H1 (cell line): ENCODE measurements at regions not wholly inside any gene's neighbourhood (a gene's known extent, or its start where the extent isn't known, plus 50 kb on each side); places are given as distances from the start of the nearest gene placed in this dataset.

Experiments
- CTCF ChIA-PET: fragments of 300-600 bp; sonication (Branson Sonifier 250); formaldehyde crosslinking; loops from one replicate; lab custom pipeline; 2021; ENCODE audit not compliant: partially characterized antibody; lab: Charles Lee
- POLR2A ChIA-PET: fragments of 300-600 bp; sonication (Branson Sonifier 250); formaldehyde crosslinking; loops from one replicate; lab custom pipeline; 2021; ENCODE audit warnings: inconsistent platforms; ENCODE audit not compliant: partially characterized antibody; lab: Charles Lee
- DNase-seq, 2 experiments: peaks; one replicate each; pipeline versions ENCODE4 v3.0.0 to v3.0.0-alpha.2; 2010 to 2022; ENCODE audit warnings: low spot score in 2 of 2, low read depth in 1 of 2, mixed read lengths in 1 of 2
- FAIRE-seq: peaks from 2 replicates; lab custom pipeline; 2011; peaks lifted over from hg19 to GRCh38; lab: Jason Lieb, UNC
- H2AFZ ChIP-seq: 2 replicates; pipeline ENCODE4 v1.8.1; 2012; ENCODE audit warnings: low read length, inconsistent platforms
- H2AK5ac ChIP-seq: 2 replicates; pipeline ENCODE4 v1.6.1; 2013; ENCODE audit warnings: low read depth, low read length
- H2BK120ac ChIP-seq: replicated peaks from 2 replicates; pipeline ENCODE3; 2013; ENCODE audit warnings: low read depth, low read length, inconsistent platforms
- H2BK12ac ChIP-seq: 2 replicates; pipeline ENCODE4 v1.6.1; 2013; ENCODE audit warnings: low read depth, low read length
- H2BK15ac ChIP-seq: 2 replicates; pipeline ENCODE4 v1.6.1; 2013; ENCODE audit warnings: low read length
- H2BK20ac ChIP-seq: 2 replicates; pipeline ENCODE4 v1.6.1; 2013; ENCODE audit warnings: low read length
- H2BK5ac ChIP-seq: 2 replicates; pipeline ENCODE4 v1.6.1; 2013; ENCODE audit warnings: low read depth, low read length
- H3K14ac ChIP-seq: 2 replicates; pipeline ENCODE4 v1.6.1; 2013; ENCODE audit warnings: inconsistent platforms; ENCODE audit not compliant: insufficient read length
- H3K18ac ChIP-seq: 2 replicates; pipeline ENCODE4 v1.6.1; 2013; ENCODE audit warnings: low read length; ENCODE audit errors: extremely low read depth
- H3K23ac ChIP-seq: 2 replicates; pipeline ENCODE4 v1.6.1; 2013; ENCODE audit warnings: inconsistent platforms; ENCODE audit not compliant: insufficient read length
- H3K23me2 ChIP-seq: 2 replicates; pipeline ENCODE4 v1.6.1; 2013; ENCODE audit warnings: low read depth, low read length
- H3K27ac ChIP-seq: 2 replicates; pipeline ENCODE4 v1.6.1; 2011; ENCODE audit warnings: low read depth, low read length, inconsistent platforms
- H3K27me3 ChIP-seq, 4 experiments: replicated peaks in 1 of 4; 1 replicate in 1 of 4; 2 replicates in 3 of 4; pipeline versions ENCODE4 v1.6.1 to v1.8.1; 2011 to 2013; ENCODE audit warnings: low read length in 3 of 4, mild to moderate bottlenecking in 3 of 4, inconsistent platforms in 2 of 4, mixed read lengths in 2 of 4, moderate library complexity in 1 of 4; ENCODE audit not compliant: control insufficient read depth in 3 of 4, insufficient read depth in 3 of 4; ENCODE audit errors: extremely low read depth in 1 of 4
- H3K36me3 ChIP-seq, 4 experiments: 2 replicates each; pipeline versions ENCODE4 v1.6.1 to v1.8.1; 2011 to 2013; ENCODE audit warnings: mild to moderate bottlenecking in 4 of 4, low read length in 3 of 4, moderate library complexity in 2 of 4, control low read depth in 1 of 4, inconsistent platforms in 1 of 4; ENCODE audit not compliant: insufficient read depth in 4 of 4, control insufficient read depth in 2 of 4
- H3K4ac ChIP-seq: replicated peaks from 2 replicates; pipeline ENCODE3; 2013; ENCODE audit warnings: low read length, low read depth, mixed read lengths, inconsistent platforms; ENCODE audit not compliant: insufficient read length
- H3K4me1 ChIP-seq, 4 experiments: replicated peaks in 1 of 4; 1 replicate in 1 of 4; 2 replicates in 3 of 4; pipeline versions ENCODE4 v1.6.1 to v1.8.1; 2011 to 2013; ENCODE audit warnings: low read length in 3 of 4, inconsistent platforms in 2 of 4, mixed read lengths in 1 of 4; ENCODE audit not compliant: insufficient read depth in 4 of 4, control insufficient read depth in 3 of 4
- H3K4me2 ChIP-seq, 2 experiments: 2 replicates each; pipeline versions ENCODE4 v1.6.1 to v1.8.1; 2011 to 2013; ENCODE audit warnings: low read depth in 2 of 2, low read length in 2 of 2, control low read depth in 1 of 2, inconsistent platforms in 1 of 2, mild to moderate bottlenecking in 1 of 2; ENCODE audit not compliant: insufficient read depth in 1 of 2
- H3K4me3 ChIP-seq, 4 experiments: fragments of 200-600, 300-600 bp in 1 of 4; sonication (generic), shearing (Covaris generic), sonication (Bioruptor Twin) in 1 of 4; 2 replicates each; pipeline versions ENCODE4 v1.5.1 to v1.8.1; 2011 to 2016; ENCODE audit warnings: low read length in 4 of 4, low read depth in 3 of 4, control low read depth in 2 of 4, inconsistent platforms in 2 of 4, mild to moderate bottlenecking in 2 of 4, mixed read lengths in 1 of 4, moderate library complexity in 1 of 4; ENCODE audit not compliant: insufficient read depth in 2 of 4; ENCODE audit errors: extremely low read depth in 1 of 4
- H3K56ac ChIP-seq: replicated peaks from 2 replicates; pipeline ENCODE3; 2013; ENCODE audit warnings: low read depth, mild to moderate bottlenecking, mixed read lengths, low read length, inconsistent platforms; ENCODE audit not compliant: insufficient read length
- H3K79me1 ChIP-seq: 2 replicates; pipeline ENCODE4 v1.6.1; 2013; ENCODE audit warnings: low read depth, low read length, control low read depth
- H3K79me2 ChIP-seq, 2 experiments: 2 replicates each; pipeline versions ENCODE4 v1.6.1 to v1.8.1; 2012 to 2013; ENCODE audit warnings: low read length in 2 of 2, mild to moderate bottlenecking in 2 of 2, inconsistent platforms in 1 of 2; ENCODE audit not compliant: insufficient read depth in 2 of 2, control insufficient read depth in 1 of 2
- H3K9ac ChIP-seq, 4 experiments: replicated peaks in 1 of 4; 1 replicate in 1 of 4; 2 replicates in 3 of 4; pipeline versions ENCODE4 v1.6.1 to v1.8.1; 2011 to 2013; ENCODE audit warnings: low read depth in 3 of 4, low read length in 3 of 4, control low read depth in 2 of 4, mild to moderate bottlenecking in 2 of 4, moderate library complexity in 2 of 4, inconsistent platforms in 1 of 4; ENCODE audit errors: extremely low read depth in 1 of 4
- H3K9me3 ChIP-seq, 2 experiments: 2 replicates each; pipeline versions ENCODE4 v1.6.1 to v1.8.1; 2012 to 2013; ENCODE audit warnings: mild to moderate bottlenecking in 2 of 2, moderate library complexity in 2 of 2, control low read depth in 1 of 2, inconsistent platforms in 1 of 2, low read depth in 1 of 2, low read length in 1 of 2, mixed read lengths in 1 of 2; ENCODE audit not compliant: insufficient read depth in 2 of 2
- H4K20me1 ChIP-seq, 2 experiments: replicated peaks in 1 of 2; 2 replicates each; pipeline versions ENCODE3 to v1.8.1; 2011 to 2013; ENCODE audit warnings: inconsistent platforms in 2 of 2, low read length in 2 of 2, mild to moderate bottlenecking in 1 of 2; ENCODE audit not compliant: insufficient read depth in 2 of 2, control insufficient read depth in 1 of 2
- H4K5ac ChIP-seq: 2 replicates; pipeline ENCODE4 v1.6.1; 2013; ENCODE audit warnings: low read length, low read depth, mixed read lengths, inconsistent platforms; ENCODE audit not compliant: insufficient read length
- H4K8ac ChIP-seq: 2 replicates; pipeline ENCODE4 v1.8.0; 2013; ENCODE audit warnings: mild to moderate bottlenecking, moderate library complexity, low read length, inconsistent platforms; ENCODE audit not compliant: insufficient read depth; ENCODE audit errors: extremely low read depth
- H4K91ac ChIP-seq: replicated peaks from 2 replicates; pipeline ENCODE3; 2013; ENCODE audit warnings: low read length, mixed read lengths, inconsistent platforms; ENCODE audit not compliant: insufficient read length
- GTF2F1 ChIP-seq: IDR thresholded peaks from 2 replicates; pipeline ENCODE4 v1.6.1; 2012; ENCODE audit warnings: low read depth, low read length, improper control_type of control experiment, borderline replicate concordance
- MAFK ChIP-seq: IDR thresholded peaks from 2 replicates; pipeline ENCODE4 v1.6.1; 2012; ENCODE audit warnings: low read depth, mild to moderate bottlenecking, improper control_type of control experiment, low read length
- ZNF274 ChIP-seq: IDR thresholded peaks from 2 replicates; pipeline ENCODE4 v1.7.0; 2012; ENCODE audit warnings: low read length, borderline replicate concordance; ENCODE audit errors: extremely low read depth
- WGBS, 2 experiments: shearing (Covaris generic) in 1 of 2; methylation state at CpG; one replicate each; pipeline versions ENCODE4 v1.1.6 to v1.1.7; 2013 to 2015; ENCODE audit warnings: low lambda C conversion rate in 2 of 2, mixed read lengths in 2 of 2, inconsistent platforms in 1 of 2, low coverage in 1 of 2, missing lambda C conversion rate in 1 of 2; ENCODE audit not compliant: insufficient replicate concordance in 2 of 2, insufficient coverage in 1 of 2, insufficient read length in 1 of 2; ENCODE audit errors: extremely low coverage in 1 of 2, missing lambda C conversion rate in 1 of 2; 5-methylcytosine and 5-hydroxymethylcytosine counted together
- TF ChIP-seq, protein P1 (sequence below), 3 experiments: IDR thresholded peaks; 1 replicate in 2 of 3; 2 replicates in 1 of 3; pipeline versions ENCODE4 v1.5.1 to v1.6.1; 2011; ENCODE audit warnings: low read length in 3 of 3, mild to moderate bottlenecking in 3 of 3, inconsistent platforms in 2 of 3, low read depth in 1 of 3, moderate library complexity in 1 of 3; ENCODE audit not compliant: insufficient read depth in 1 of 3; ENCODE audit errors: control extremely low read depth in 1 of 3

DNA sequence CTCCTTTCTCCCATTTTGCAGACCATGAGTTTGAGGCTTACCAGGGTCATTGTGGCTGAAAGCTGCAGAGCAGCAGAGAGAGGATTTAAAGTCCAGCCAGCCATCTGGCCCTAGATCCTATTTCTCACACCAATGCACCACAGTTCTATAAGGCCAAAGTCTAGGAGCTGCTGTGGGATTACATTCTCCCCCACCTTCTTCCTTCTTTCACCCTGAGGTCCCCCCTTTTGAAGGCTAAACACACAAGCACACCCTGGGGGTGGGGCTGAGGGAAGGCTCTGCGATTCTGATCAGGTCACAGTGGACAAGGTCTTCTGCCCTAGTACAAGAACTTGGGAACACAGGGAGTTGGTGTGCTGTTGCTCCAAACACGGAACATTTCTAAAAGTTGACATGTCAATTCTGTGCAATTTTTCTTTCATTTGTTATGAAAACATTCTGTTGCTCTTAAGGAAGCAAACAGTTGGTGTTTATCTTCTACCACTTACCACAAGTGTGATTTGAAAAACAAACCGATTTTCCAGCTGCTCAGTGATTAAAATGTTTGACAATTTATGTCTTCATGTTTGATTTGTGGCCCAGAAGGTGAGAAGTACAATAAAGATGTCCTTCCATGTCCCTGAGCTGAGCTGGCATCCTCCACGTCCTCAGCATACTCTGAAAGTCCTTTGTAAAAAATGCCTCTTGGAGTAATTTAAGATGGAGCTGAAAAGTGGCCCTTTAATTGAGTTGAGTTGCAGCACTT, 271.6 kb upstream of the PPP2R2D start:
- H3K27ac ChIP-seq = no peak overlapping the region
- no peak overlapping the region for H3K4me3 ChIP-seq
- H3K23ac ChIP-seq = no peak overlapping the region
- no peak overlapping the region for H2AK5ac ChIP-seq
- no peak overlapping the region for H2BK20ac ChIP-seq
- H3K9ac ChIP-seq = no peak overlapping the region
- FAIRE-seq (no peak), DNase-seq (no peak)
- H3K9me3 ChIP-seq = peaks cover 4 to 6% of the 10 kb centered on the region in 2 experiments; a peak in 2 of 4 replicates
- no peak overlapping the region for H3K18ac ChIP-seq
- no peak overlapping the region for H3K56ac ChIP-seq
- H2BK120ac ChIP-seq = no peak overlapping the region
- H2BK5ac ChIP-seq = no peak overlapping the region
- H3K23me2 ChIP-seq = no peaks in the 10 kb centered on the region
- H3K4me2 ChIP-seq = no peak overlapping the region
- H4K8ac ChIP-seq = no peak overlapping the region
- no peak overlapping the region for H3K14ac ChIP-seq
- no peak overlapping the region for H4K91ac ChIP-seq
- H3K27me3 ChIP-seq = peaks cover 0 to 1% (median 0%) of the 10 kb centered on the region in 4 experiments; a peak in 1 of 7 replicates
- no peaks in the 10 kb centered on the region for H3K4me1 ChIP-seq
- H2AFZ ChIP-seq = no peak overlapping the region
- H4K20me1 ChIP-seq = no peaks in the 10 kb centered on the region
- no peaks in the 10 kb centered on the region for H3K36me3 ChIP-seq
- H4K5ac ChIP-seq = no peak overlapping the region
- no peaks in the 10 kb centered on the region for H3K79me1 ChIP-seq
- ChIA-PET CTCF (interaction anchor here (1.8 kb wide), 1 partner anchor 21 kb away, joined by 3 read pairs; no protein-coding TSS in a partner anchor), POLR2A (no interaction called here)
- no peak overlapping the region for H2BK12ac ChIP-seq
- TF ChIP-seq, protein P1, sequence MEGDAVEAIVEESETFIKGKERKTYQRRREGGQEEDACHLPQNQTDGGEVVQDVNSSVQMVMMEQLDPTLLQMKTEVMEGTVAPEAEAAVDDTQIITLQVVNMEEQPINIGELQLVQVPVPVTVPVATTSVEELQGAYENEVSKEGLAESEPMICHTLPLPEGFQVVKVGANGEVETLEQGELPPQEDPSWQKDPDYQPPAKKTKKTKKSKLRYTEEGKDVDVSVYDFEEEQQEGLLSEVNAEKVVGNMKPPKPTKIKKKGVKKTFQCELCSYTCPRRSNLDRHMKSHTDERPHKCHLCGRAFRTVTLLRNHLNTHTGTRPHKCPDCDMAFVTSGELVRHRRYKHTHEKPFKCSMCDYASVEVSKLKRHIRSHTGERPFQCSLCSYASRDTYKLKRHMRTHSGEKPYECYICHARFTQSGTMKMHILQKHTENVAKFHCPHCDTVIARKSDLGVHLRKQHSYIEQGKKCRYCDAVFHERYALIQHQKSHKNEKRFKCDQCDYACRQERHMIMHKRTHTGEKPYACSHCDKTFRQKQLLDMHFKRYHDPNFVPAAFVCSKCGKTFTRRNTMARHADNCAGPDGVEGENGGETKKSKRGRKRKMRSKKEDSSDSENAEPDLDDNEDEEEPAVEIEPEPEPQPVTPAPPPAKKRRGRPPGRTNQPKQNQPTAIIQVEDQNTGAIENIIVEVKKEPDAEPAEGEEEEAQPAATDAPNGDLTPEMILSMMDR (IDR thresholded peaks at IDR 0.05; ENCODE audit: control extremely low read depth in 1 of 3, insufficient read depth in 1 of 3, low read depth in 1 of 3, low read length in 3 of 3) = no peak
- TF ChIP-seq MAFK = no peak
- TF ChIP-seq GTF2F1 = no peak
- no peak for TF ChIP-seq ZNF274
- TF ChIP-seq, all 59 proteins: peak for 0
- WGBS, 2 experiments = 90% methylated on average over 4 of the region's 4 CpGs; no CpG with 5 or more reads in 1 of the 2 experiments
- Histone ChIP-seq H3K4ac (no peak overlapping the region), H3K79me2 (no peaks in the 10 kb centered on the region), H2BK15ac (no peak overlapping the region)
